ENCODE measurements at regions not wholly inside any gene's neighbourhood (a gene's known extent, or its start where the extent isn't known, plus 50 kb on each side); places are given as distances from the start of the nearest gene placed in this dataset.

DNA sequence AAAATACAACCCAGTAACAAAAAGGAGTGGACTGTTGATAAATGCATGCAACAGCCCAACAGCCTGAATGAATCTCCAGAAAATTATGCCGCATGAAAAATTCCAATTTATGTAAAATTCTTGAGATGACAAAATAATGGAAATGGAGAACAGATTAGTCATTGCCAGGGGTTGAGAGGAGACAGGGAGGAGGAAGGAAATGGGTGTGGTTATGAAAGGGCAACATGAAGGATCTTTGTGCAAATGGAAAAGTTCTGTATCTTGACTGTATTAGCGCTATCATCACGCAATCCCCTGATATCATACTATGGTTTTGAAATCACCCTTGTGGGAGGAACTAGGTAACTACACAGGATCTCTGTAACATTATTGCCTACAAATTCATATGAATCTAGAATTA lies 1058.3 kb upstream of the RBFOX1 start:
- TF ChIP-seq SUZ12 (IDR thresholded peaks at IDR 0.05; ENCODE audit: extremely low read depth, insufficient read depth, insufficient read length) (no peak), YY1 (IDR thresholded peaks at IDR 0.05; ENCODE audit: insufficient read depth, insufficient read length) (no peak), ZNF274 (IDR thresholded peaks at IDR 0.05; ENCODE audit: low read depth, low read length) (no peak)
